NCI-H1436 (cell line): ENCODE measurements at regions not wholly inside any gene's neighbourhood (a gene's known extent, or its start where the extent isn't known, plus 50 kb on each side); places are given as distances from the start of the nearest gene placed in this dataset.
A peak's percentile ranks its signal among the peaks of the same experiment; 100 is the strongest.

Experiments
- DNase-seq: peaks from one replicate; lab custom pipeline; 2025; lab: John Stamatoyannopoulos, UW

GRCh38 chr1:71264039-71264438 lies 183.2 kb upstream of the ZRANB2 start:
- DNase-seq = no peak

DNA sequence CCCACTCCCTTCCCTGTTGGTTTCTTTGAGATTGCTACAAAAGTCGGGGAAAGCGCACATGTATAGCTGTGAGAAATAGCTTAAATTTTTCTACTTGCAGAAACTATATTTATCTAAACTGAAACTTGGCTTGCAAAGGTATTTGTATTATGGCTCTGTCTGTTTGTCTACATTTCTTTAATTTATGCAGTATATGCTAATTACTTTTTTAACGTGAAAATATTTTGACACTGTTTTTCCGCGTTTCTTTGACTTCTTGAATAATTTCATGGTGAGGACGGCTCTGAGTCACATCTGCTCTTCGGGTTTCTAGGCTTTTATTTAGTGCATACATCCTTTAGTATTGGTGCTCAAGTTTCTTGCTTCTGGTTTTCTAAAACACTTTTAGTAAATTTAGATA lies 182.1 kb upstream of the ZRANB2 start:
- no peak for DNase-seq

GRCh38 chr1:71252900-71253299 lies 172.1 kb upstream of the ZRANB2 start:
- DNase-seq = no peak

DNA sequence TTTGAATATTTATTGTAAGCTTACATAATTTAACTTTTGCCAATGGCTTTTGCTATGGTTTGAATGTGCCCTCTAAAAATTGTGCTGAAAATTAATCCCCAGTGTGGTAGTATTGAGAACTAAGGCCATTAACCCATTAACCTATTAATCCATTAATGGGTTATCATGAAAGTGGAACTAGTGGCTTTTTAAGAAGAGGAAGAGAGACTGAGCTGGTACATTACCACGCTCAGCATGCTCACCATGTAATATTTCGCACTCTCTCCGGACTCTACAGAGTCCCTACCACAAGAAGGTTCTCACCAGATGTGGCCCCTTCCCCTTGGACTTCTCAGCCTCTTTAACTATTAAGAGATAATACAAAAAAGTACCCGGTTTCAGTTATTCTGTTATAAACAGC lies 164.4 kb upstream of the ZRANB2 start:
- no peak for DNase-seq

GRCh38 chr1:71242239-71242638 lies 161.4 kb upstream of the ZRANB2 start:
- no peak for DNase-seq

DNA sequence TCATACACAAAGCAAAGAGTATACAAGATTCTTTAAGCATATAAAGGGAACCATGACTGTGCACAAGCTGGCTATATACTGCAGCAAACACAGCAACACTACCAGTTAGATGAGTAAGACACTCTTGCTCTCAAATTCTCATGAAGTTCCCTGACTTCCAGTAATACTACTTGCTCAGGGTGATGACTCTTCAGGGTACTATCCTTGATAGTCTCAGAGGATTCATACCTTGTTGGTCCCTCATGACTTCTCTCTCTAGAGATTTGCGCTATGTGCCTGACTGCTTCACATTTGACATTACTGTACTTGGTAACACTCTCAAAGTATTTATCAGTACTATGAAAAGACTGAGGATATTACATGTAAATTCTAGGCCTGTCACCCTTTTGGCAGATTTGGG lies 159.8 kb upstream of the ZRANB2 start:
- DNase-seq = no peak

DNA sequence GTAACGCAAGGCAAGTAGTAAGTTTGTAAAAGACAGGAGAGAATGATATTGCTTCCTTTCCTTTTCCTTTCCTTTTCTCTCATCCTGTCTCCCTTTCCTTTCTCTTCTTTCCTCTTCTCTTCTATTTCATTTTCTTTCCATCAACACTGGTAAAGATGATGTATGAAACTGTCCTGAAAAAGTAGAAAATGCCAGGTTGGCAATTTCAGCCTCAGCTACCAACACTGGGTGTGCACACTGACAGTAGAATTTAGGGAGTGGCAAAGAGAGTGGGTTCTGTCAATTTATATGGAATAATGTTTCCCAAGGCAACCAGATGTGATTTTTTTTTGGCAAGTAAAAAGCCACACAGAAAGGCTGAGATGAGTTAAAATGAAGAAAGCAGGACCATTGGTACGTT lies 155.7 kb upstream of the ZRANB2 start:
- no peak for DNase-seq

GRCh38 chr1:71233645-71234044 lies 152.8 kb upstream of the ZRANB2 start:
- DNase-seq = no peak

DNA sequence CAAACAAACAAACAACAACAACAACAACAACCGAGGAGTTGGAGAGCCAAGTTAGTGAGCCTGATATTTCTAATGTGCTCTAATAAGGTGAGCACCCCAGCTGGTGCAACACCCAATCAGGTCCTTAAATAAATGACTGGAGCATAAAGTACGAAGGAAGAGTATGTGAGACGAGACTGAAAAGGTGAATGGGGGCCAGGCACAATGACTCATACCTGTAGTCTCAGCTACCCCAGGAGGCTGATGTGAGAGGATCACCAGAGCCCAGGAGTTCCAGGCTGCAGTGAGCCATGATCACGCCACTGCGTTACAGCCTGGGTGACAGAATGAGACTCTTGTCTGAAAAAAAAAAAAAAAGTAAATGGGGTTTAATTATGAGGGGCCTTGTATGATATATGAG lies 152.0 kb upstream of the ZRANB2 start:
- no peak for DNase-seq

DNA sequence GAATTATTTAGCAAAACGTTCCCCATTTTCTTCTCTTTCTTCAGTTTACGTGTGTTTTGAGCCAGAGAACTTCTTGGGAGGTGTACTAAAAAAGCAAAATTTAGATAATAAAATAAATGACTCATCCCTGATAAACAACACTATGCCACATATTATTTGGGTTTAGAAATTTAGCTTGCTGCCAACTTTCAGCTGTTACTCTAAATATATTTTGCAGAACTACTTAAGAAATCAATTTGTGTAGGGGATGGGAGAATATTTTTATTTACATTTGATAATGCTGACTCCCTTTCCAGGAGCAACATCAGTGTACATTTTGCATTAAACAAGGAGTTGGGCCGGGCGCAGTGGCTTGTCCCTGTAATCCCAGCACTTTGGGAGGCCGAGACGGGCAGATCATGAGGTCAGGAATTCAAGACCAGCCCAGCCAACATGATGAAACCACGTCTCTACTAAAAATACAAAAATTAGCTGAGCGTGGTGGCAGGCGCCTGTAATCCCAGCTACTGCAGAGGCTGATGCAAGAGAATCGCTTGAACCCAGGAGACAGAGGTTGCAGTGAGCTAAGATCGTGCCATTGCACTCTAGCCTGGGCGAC lies 151.4 kb upstream of the ZRANB2 start:
- DNase-seq = no peak

GRCh38 chr1:71231751-71232150 lies 150.9 kb upstream of the ZRANB2 start:
- no peak for DNase-seq

- no peak for DNase-seq
Observed at GRCh38 chr1:71228742-71229365, 148.0 kb upstream of the ZRANB2 start.

DNA sequence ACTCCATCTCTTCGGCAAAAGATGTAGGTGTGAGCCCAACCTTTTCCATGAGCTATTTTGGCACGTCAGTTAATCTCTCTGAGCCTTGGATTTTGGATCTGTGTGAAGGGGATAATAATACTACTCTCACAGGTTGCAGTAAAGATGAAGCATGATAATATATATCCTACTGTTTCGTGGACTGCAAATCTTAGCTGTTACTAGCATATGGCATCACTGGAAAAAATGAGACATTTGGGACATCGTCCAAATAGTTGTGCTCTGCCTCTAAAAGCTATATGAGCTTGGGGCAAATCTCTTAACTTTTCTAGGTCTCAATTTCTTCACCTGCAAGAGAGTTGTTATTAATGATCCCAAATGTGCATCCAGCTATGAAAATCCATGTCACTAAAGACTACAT lies 147.4 kb upstream of the ZRANB2 start:
- no peak for DNase-seq

GRCh38 chr1:71224741-71225377 lies 144.0 kb upstream of the ZRANB2 start:
- DNase-seq = no peak

- DNase-seq = no peak
Observed at GRCh38 chr1:71223641-71224340, 143.0 kb upstream of the ZRANB2 start.

GRCh38 chr1:71222668-71223067 lies 141.8 kb upstream of the ZRANB2 start:
- DNase-seq = no peak

- DNase-seq = no peak
Observed at GRCh38 chr1:71210718-71211117, 129.9 kb upstream of the ZRANB2 start.

DNA sequence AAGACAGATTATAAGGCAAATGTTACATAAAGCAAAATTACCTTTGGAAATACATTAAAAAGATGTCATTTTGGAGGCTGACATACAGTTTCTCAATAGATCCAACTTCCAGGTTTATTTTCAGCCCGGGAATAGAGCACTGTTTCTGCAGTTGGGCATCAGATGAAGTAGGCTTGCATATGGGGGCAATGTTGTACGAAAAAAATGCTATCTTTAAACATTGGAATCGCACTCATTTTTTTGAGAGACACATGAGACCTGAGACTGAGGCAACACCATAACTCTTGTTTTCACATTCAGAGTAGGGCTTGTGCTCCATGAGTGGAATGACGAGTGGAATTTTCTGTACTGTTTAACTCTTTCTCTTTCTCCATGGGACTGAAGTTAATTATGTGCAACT lies 122.4 kb upstream of the ZRANB2 start:
- no peak for DNase-seq

DNA sequence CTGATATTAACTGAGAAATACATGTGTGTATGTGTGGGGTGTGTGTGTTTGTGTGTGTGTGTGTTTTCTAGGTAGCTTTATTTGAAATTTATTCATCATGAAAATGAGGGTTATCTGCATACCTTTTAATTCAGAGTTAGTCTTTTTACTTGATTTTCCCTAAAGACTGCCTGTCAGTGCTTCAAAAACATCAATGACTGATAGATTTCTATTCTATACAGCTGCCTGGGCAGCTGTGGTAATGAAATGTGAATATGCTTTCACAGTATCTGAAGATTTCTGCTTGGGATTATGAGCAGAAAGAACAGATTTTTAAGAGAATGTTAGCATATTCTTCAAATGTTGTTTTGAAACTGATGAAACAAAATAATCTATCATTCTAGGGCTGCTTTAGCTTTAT lies 119.7 kb upstream of the ZRANB2 start:
- DNase-seq = no peak

- peak; percentile 29 for DNase-seq
Observed at GRCh38 chr1:71196685-71197084, 115.8 kb upstream of the ZRANB2 start.

DNA sequence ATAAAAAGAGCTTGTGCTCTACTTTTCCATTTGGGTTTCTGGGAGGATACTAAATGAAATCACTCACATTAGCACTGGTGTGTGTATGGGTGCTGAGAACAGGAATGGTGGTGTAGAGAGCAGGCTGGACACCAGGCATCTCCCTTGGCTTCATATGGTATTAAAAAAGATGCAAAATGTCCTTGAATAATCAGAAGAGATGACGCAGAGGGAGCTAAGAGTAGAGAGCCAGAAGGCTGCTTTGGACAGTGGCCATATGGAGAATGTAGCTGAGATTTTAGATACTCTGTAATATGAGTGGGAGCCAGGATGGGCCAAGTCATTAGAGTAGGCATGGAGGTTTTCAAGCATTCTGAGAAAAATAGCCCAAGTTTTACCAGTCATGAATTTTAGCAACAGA lies 112.3 kb upstream of the ZRANB2 start:
- no peak for DNase-seq

- DNase-seq = no peak
Observed at GRCh38 chr1:71191520-71191919, 110.7 kb upstream of the ZRANB2 start.

DNA sequence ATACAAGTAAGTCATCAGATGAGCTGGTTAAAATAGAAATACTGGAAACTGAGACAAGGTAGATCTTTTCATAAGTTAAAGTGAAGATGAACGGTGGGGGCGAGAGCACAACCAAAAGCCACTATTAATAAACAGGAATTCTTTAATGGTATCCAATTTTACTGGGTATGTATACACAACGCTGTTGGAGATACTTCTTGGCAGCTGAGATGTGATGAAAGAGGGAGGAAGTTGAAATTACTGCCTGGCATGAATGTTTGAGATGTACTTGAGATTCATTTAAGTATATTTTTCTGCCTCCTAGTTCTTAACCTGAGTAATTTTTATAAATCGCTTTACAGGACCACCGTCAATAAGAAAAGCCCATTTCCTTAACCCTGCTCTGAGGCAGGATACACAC lies 110.0 kb upstream of the ZRANB2 start:
- no peak for DNase-seq
